ENCODE measurements at regions not wholly inside any gene's neighbourhood (a gene's known extent, or its start where the extent isn't known, plus 50 kb on each side); places are given as distances from the start of the nearest gene placed in this dataset.

DNA sequence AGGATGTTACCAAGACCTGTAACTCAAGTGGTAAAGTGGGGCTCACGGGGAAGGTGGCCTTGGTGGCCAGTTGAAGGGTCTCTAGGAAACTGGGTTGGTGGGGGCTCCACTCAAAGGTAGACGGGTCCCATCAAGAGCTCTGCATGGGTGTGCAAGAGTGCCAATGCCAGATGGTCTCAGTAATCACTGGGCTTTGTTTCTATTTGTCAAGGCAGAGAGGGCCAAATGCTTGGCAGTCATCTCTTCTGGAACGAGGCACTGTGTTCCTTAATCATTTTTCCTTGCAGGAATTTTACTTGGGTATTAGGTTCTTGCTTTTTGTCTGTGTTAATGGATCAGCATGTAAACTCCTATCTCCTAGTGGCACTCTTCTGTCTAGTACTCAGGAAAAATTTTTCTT lies 220.8 kb downstream of the DIRAS2 start:
- TF ChIP-seq, protein P1, sequence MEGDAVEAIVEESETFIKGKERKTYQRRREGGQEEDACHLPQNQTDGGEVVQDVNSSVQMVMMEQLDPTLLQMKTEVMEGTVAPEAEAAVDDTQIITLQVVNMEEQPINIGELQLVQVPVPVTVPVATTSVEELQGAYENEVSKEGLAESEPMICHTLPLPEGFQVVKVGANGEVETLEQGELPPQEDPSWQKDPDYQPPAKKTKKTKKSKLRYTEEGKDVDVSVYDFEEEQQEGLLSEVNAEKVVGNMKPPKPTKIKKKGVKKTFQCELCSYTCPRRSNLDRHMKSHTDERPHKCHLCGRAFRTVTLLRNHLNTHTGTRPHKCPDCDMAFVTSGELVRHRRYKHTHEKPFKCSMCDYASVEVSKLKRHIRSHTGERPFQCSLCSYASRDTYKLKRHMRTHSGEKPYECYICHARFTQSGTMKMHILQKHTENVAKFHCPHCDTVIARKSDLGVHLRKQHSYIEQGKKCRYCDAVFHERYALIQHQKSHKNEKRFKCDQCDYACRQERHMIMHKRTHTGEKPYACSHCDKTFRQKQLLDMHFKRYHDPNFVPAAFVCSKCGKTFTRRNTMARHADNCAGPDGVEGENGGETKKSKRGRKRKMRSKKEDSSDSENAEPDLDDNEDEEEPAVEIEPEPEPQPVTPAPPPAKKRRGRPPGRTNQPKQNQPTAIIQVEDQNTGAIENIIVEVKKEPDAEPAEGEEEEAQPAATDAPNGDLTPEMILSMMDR (IDR thresholded peaks at IDR 0.05; ENCODE audit: low read length) = no peak
- TF ChIP-seq EZH2 (IDR thresholded peaks at IDR 0.05; ENCODE audit: borderline replicate concordance, low read length) = no peak

Measured in OCI-LY1 (cell line).